HEK293 (cell line): ENCODE measurements at regions not wholly inside any gene's neighbourhood (a gene's known extent, or its start where the extent isn't known, plus 50 kb on each side); places are given as distances from the start of the nearest gene placed in this dataset.
A peak's percentile ranks its signal among the peaks of the same experiment; 100 is the strongest.

Experiments used
- CTCF ChIA-PET: fragments of 350-600 bp; formaldehyde crosslinking; extraction: SDS; loops from one replicate; lab custom pipeline; 2021; ENCODE audit warnings: antibody characterized with exemption; lab: Yijun Ruan, JAX
- POLR2A ChIA-PET: fragments of 300-600 bp; formaldehyde crosslinking; extraction: SDS; loops from one replicate; lab custom pipeline; 2020; ENCODE audit warnings: antibody characterized with exemption, inconsistent platforms; lab: Yijun Ruan, JAX
- H3K27ac ChIP-seq: fragments of 200-500 bp; sonication (Bioruptor generic); 2 replicates; pipeline ENCODE4 v1.5.1; 2014; ENCODE audit warnings: low read depth, low read length, control low read depth, inconsistent platforms; ENCODE audit errors: extremely low read depth
- H3K36me3 ChIP-seq, 2 experiments: fragments of 200-500 bp in 1 of 2; sonication (Bioruptor generic) in 1 of 2; 1 replicate in 1 of 2; 2 replicates in 1 of 2; pipeline ENCODE4 v1.5.1; 2014 to 2017; ENCODE audit warnings: inconsistent platforms in 2 of 2, low read length in 2 of 2; ENCODE audit not compliant: control insufficient read depth in 2 of 2, insufficient read depth in 1 of 2
- H3K4me1 ChIP-seq: fragments of 200-500 bp; sonication (Bioruptor generic); 2 replicates; pipeline ENCODE4 v1.5.1; 2014; ENCODE audit warnings: mild to moderate bottlenecking, low read length, inconsistent platforms; ENCODE audit not compliant: control insufficient read depth, insufficient read depth
- H3K4me3 ChIP-seq: 2 replicates; pipeline ENCODE4 v1.5.1; 2011; ENCODE audit warnings: low read depth, mild to moderate bottlenecking, control low read depth, low read length, moderate library complexity
- H3K9me3 ChIP-seq: fragments of 200-500 bp; sonication (Bioruptor generic); 2 replicates; pipeline ENCODE4 v1.5.1; 2014; ENCODE audit warnings: low read depth, low read length, inconsistent platforms; ENCODE audit not compliant: control insufficient read depth, insufficient read depth
- EGR2 ChIP-seq: fragments of 450-650 bp; formaldehyde crosslinking; IDR thresholded peaks from 2 replicates; pipeline ENCODE4 v1.5.1; 2016; ENCODE audit warnings: low read depth, missing biosample characterization, missing genetic modification characterization
- HOXD13 ChIP-seq: sonication (generic); formaldehyde crosslinking; IDR thresholded peaks from 2 replicates; pipeline ENCODE4 v1.8.0; 2022; ENCODE audit warnings: missing genetic modification reagents, borderline replicate concordance
- ZFHX2 ChIP-seq: fragments of 450-650 bp; formaldehyde crosslinking; conservative IDR thresholded peaks from 2 replicates; pipeline ENCODE4 v1.5.1; 2016; ENCODE audit warnings: missing biosample characterization, missing genetic modification characterization
- ZFP41 ChIP-seq: fragments of 450-650 bp; formaldehyde crosslinking; IDR thresholded peaks from 2 replicates; pipeline ENCODE4 v1.5.1; 2016; ENCODE audit warnings: missing biosample characterization, missing genetic modification characterization, borderline replicate concordance
- ZNF10 ChIP-seq: fragments of 450-650 bp; formaldehyde crosslinking; IDR thresholded peaks from 2 replicates; pipeline ENCODE4 v1.5.1; 2017; ENCODE audit warnings: missing biosample characterization, missing genetic modification characterization
- ZNF155 ChIP-seq: fragments of 450-650 bp; formaldehyde crosslinking; IDR thresholded peaks from 2 replicates; pipeline ENCODE4 v1.5.1; 2016; ENCODE audit warnings: missing biosample characterization, missing genetic modification characterization
- ZNF274 ChIP-seq, 2 experiments: fragments of 200-500 bp in 1 of 2; fragments of 450-650 bp in 1 of 2; sonication (Bioruptor generic) in 1 of 2; formaldehyde crosslinking in 1 of 2; IDR thresholded peaks; 2 replicates each; pipeline versions ENCODE4 v1.5.1 to v1.6.1; 2014 to 2016; ENCODE audit warnings: borderline replicate concordance in 1 of 2, inconsistent platforms in 1 of 2, low read length in 1 of 2, missing biosample characterization in 1 of 2, missing genetic modification characterization in 1 of 2
- ZNF394 ChIP-seq: fragments of 450-650 bp; formaldehyde crosslinking; IDR thresholded peaks from 2 replicates; pipeline ENCODE4 v1.5.1; 2016; ENCODE audit warnings: missing biosample characterization, missing genetic modification characterization, mild to moderate bottlenecking, moderate library complexity, borderline replicate concordance
- ZNF558 ChIP-seq: fragments of 450-650 bp; formaldehyde crosslinking; IDR thresholded peaks from 2 replicates; pipeline ENCODE4 v1.5.1; 2016; ENCODE audit warnings: missing biosample characterization, missing genetic modification characterization
- ZNF623 ChIP-seq: fragments of 450-650 bp; formaldehyde crosslinking; IDR thresholded peaks from 2 replicates; pipeline ENCODE4 v1.5.1; 2016; ENCODE audit warnings: missing biosample characterization, missing genetic modification characterization
- ZNF837 ChIP-seq: fragments of 450-650 bp; formaldehyde crosslinking; IDR thresholded peaks from 2 replicates; pipeline ENCODE4 v1.5.1; 2016; ENCODE audit warnings: missing biosample characterization, missing genetic modification characterization
- TF ChIP-seq, protein P1 (sequence below): fragments of 450-650 bp; formaldehyde crosslinking; IDR thresholded peaks from 2 replicates; pipeline ENCODE4; 2016; ENCODE audit warnings: missing biosample characterization, missing genetic modification characterization
- TF ChIP-seq, protein P2 (sequence below): fragments of 450-650 bp; formaldehyde crosslinking; optimal IDR thresholded peaks from 2 replicates; pipeline ENCODE3; 2016; ENCODE audit warnings: missing biosample characterization, mild to moderate bottlenecking, missing genetic modification characterization
- TF ChIP-seq, protein P3 (sequence below): fragments of 450-650 bp; IDR thresholded peaks from 2 replicates; pipeline ENCODE4 v1.5.1; 2018; ENCODE audit warnings: missing biosample characterization, missing genetic modification characterization
- TF ChIP-seq, protein P4 (sequence below): fragments of 450-650 bp; formaldehyde crosslinking; IDR thresholded peaks from 2 replicates; pipeline ENCODE4 v1.5.1; 2016; ENCODE audit warnings: missing biosample characterization, missing genetic modification characterization, borderline replicate concordance

DNA sequence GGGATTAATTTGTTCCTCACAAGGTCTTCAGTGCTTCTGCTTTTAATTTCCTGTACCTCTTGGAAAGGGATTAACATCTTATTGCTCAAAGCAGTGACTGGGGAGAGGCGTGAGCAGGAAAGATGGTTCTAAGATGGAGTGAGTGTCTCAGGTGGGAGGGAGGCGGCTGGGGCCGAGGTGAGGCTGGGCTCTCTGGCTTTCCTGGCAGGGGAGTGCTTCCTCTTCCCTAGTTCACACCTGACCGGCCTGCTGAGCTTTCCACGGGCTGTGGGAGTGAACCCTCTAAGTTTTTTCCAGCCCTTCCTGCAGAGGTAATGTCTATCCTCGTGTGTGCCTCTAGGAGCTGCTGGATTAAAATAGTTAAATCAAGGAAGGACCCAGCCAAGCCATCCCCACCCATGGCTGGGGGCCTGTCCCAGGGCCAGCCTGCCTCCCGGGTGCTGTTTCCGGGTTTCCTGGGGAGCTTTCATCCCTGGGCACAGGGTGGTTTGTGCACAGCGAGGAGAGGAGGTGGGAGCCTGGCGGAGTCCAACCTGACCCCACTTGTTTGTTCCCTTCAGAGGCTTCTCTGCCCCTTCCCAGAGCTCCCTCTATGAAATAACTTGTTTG, 179.1 kb downstream of the TFAP2C start (continued):
- TF ChIP-seq, protein P1, sequence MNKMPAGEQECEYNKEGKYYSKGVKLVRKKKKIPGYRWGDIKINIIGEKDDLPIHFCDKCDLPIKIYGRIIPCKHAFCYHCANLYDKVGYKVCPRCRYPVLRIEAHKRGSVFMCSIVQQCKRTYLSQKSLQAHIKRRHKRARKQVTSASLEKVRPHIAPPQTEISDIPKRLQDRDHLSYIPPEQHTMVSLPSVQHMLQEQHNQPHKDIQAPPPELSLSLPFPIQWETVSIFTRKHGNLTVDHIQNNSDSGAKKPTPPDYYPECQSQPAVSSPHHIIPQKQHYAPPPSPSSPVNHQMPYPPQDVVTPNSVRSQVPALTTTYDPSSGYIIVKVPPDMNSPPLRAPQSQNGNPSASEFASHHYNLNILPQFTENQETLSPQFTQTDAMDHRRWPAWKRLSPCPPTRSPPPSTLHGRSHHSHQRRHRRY (tag by site-specific recombination): no peak
- TF ChIP-seq, protein P2, sequence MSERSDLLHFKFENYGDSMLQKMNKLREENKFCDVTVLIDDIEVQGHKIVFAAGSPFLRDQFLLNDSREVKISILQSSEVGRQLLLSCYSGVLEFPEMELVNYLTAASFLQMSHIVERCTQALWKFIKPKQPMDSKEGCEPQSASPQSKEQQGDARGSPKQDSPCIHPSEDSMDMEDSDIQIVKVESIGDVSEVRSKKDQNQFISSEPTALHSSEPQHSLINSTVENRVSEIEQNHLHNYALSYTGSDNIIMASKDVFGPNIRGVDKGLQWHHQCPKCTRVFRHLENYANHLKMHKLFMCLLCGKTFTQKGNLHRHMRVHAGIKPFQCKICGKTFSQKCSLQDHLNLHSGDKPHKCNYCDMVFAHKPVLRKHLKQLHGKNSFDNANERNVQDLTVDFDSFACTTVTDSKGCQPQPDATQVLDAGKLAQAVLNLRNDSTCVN: no peak
- no peak for TF ChIP-seq ZNF155 (tag by site-specific recombination)
- no peak for TF ChIP-seq ZNF837 (tag by site-specific recombination)
- TF ChIP-seq, protein P3, sequence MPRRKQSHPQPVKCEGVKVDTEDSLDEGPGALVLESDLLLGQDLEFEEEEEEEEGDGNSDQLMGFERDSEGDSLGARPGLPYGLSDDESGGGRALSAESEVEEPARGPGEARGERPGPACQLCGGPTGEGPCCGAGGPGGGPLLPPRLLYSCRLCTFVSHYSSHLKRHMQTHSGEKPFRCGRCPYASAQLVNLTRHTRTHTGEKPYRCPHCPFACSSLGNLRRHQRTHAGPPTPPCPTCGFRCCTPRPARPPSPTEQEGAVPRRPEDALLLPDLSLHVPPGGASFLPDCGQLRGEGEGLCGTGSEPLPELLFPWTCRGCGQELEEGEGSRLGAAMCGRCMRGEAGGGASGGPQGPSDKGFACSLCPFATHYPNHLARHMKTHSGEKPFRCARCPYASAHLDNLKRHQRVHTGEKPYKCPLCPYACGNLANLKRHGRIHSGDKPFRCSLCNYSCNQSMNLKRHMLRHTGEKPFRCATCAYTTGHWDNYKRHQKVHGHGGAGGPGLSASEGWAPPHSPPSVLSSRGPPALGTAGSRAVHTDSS (tag by site-specific recombination): no peak
- no peak for TF ChIP-seq ZFP41 (tag by site-specific recombination)

DNA sequence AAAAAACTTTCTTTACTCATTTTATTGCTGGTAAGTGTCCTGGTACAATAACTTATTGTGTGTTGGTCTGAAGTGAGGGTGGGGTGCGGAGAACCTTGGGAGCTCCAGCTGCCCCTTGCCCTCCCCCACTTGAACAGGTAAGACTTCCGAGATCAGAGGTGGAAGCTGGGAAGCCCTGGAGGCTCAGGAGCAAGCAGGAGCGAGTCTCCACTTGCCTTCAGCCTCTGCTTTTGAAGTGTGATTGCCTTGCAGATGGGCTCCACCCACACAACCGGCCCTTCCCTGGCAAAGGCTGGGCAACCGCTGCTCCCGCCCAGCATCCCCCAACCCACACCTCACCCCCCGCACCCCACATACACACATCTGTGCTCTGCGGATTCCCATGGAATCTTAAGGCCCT, 179.6 kb downstream of the TFAP2C start:
- POLR2A ChIA-PET: no interaction called here
- no peaks in the 10 kb centered on the region for H3K4me1 ChIP-seq
- peak; percentile 80 for TF ChIP-seq EGR2
- no peak for TF ChIP-seq HOXD13
- peak; percentile 83 for TF ChIP-seq ZFHX2 (tag by site-specific recombination)
- H3K4me3 ChIP-seq: no peak overlapping the region
- no peaks in the 10 kb centered on the region for H3K9me3 ChIP-seq
- CTCF ChIA-PET: interaction anchor here (0.6 kb wide), 1 partner anchor 236 kb away, joined by 3 read pairs; no protein-coding TSS in a partner anchor
- no peak overlapping the region for H3K27ac ChIP-seq
- H3K36me3 ChIP-seq: no peaks in the 10 kb centered on the region

DNA sequence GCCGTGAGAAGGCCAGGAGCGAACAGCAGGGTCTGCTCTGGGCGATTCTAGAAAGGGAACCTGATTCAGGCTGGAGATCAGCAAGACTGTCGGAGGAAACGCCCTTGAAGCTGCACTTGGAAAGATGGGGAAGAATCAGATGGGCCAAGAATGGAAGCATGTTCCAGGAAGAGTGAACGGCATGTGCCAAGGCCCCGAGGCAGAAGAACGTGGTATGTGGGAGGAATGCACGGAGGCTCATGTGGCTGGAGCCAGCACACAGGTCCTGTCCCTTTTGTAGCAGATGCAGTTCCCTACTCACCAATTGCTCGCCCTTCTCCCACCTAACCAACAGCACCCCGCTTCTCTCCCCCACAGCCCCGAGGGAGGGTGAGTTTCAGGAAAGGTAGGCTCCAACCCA, 180.6 kb downstream of the TFAP2C start:
- H3K27ac ChIP-seq: no peak overlapping the region
- ChIA-PET CTCF (no interaction called here), POLR2A (no interaction called here)
- no peaks in the 10 kb centered on the region for H3K9me3 ChIP-seq
- H3K36me3 ChIP-seq: no peaks in the 10 kb centered on the region
- TF ChIP-seq ZNF394 (no peak), ZNF623 (tag by site-specific recombination) (peak; percentile 62)
- H3K4me1 ChIP-seq: no peaks in the 10 kb centered on the region
- H3K4me3 ChIP-seq: no peak overlapping the region

DNA sequence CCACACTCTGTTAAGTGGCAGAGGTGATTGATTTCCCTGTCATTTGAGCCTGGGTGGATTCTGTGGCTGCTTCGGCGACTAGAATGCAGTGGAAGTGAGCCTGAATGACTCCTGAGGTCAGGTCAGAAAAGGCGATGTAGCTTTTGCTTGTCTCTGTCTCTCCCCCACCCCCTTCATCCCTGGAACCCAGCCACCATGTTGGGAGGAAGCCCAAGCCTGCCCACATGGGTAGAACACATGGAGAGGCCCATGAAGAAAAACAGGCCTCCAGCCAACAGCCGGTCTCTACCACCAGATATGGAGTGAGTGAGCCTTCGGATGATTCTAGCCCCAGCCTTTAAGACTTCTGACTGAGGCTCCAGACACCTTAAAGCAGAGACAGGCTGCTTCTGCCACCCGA, 181.0 kb downstream of the TFAP2C start:
- no peaks in the 10 kb centered on the region for H3K9me3 ChIP-seq
- H3K27ac ChIP-seq: no peak overlapping the region
- TF ChIP-seq ZNF837 (tag by site-specific recombination) (no peak), ZNF10 (no peak), ZNF274 (IDR thresholded peaks at IDR 0.05; ENCODE audit: low read length) (no peak), ZNF274 (tag by site-specific recombination; IDR thresholded peaks at IDR 0.05; ENCODE audit: borderline replicate concordance) (no peak), ZNF558 (tag by site-specific recombination) (no peak)
- TF ChIP-seq, protein P4, sequence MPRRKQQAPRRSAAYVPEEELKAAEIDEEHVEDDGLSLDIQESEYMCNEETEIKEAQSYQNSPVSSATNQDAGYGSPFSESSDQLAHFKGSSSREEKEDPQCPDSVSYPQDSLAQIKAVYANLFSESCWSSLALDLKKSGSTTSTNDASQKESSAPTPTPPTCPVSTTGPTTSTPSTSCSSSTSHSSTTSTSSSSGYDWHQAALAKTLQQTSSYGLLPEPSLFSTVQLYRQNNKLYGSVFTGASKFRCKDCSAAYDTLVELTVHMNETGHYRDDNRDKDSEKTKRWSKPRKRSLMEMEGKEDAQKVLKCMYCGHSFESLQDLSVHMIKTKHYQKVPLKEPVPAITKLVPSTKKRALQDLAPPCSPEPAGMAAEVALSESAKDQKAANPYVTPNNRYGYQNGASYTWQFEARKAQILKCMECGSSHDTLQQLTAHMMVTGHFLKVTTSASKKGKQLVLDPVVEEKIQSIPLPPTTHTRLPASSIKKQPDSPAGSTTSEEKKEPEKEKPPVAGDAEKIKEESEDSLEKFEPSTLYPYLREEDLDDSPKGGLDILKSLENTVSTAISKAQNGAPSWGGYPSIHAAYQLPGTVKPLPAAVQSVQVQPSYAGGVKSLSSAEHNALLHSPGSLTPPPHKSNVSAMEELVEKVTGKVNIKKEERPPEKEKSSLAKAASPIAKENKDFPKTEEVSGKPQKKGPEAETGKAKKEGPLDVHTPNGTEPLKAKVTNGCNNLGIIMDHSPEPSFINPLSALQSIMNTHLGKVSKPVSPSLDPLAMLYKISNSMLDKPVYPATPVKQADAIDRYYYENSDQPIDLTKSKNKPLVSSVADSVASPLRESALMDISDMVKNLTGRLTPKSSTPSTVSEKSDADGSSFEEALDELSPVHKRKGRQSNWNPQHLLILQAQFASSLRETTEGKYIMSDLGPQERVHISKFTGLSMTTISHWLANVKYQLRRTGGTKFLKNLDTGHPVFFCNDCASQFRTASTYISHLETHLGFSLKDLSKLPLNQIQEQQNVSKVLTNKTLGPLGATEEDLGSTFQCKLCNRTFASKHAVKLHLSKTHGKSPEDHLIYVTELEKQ: no peak
- H3K36me3 ChIP-seq: no peaks in the 10 kb centered on the region
- no peak overlapping the region for H3K4me3 ChIP-seq
- ChIA-PET POLR2A (no interaction called here), CTCF (interaction anchor here (0.7 kb wide), 1 partner anchor 171 kb away, joined by 3 read pairs; no protein-coding TSS in a partner anchor)
- H3K4me1 ChIP-seq: no peaks in the 10 kb centered on the region
